ENCODE measurements at regions not wholly inside any gene's neighbourhood (a gene's known extent, or its start where the extent isn't known, plus 50 kb on each side); places are given as distances from the start of the nearest gene placed in this dataset.

- Histone ChIP-seq H3K27ac (no peak overlapping the region), H3K4me3 (no peak overlapping the region)
- no peak for DNase-seq (ENCODE audit: low spot score)
- no peak for TF ChIP-seq CTCF (IDR thresholded peaks at IDR 0.05)
These were observed 125.0 kb upstream of the ARHGAP28 start for GRCh38 chr18:6604573-6604941.

- Histone ChIP-seq H3K27ac (no peak overlapping the region), H3K4me3 (no peak overlapping the region)
- DNase-seq (ENCODE audit: low spot score) = no peak
- TF ChIP-seq CTCF (IDR thresholded peaks at IDR 0.05) = no peak
These were observed 124.2 kb upstream of the ARHGAP28 start for GRCh38 chr18:6605115-6605869.

- Histone ChIP-seq H3K4me3 (no peak overlapping the region), H3K27ac (no peak overlapping the region)
- DNase-seq (ENCODE audit: low spot score) = no peak
- TF ChIP-seq CTCF (IDR thresholded peaks at IDR 0.05) = no peak
These were observed 123.0 kb upstream of the ARHGAP28 start for GRCh38 chr18:6606411-6607085.

- H3K4me3 ChIP-seq = no peak overlapping the region
- no peak overlapping the region for H3K27ac ChIP-seq
- no peak for TF ChIP-seq CTCF (IDR thresholded peaks at IDR 0.05)
- no peak for DNase-seq (ENCODE audit: low spot score)
These were observed 122.2 kb upstream of the ARHGAP28 start for GRCh38 chr18:6607343-6607742.

- DNase-seq (ENCODE audit: low spot score) = no peak
- H3K4me3 ChIP-seq = no peak overlapping the region
- no peak for TF ChIP-seq CTCF (IDR thresholded peaks at IDR 0.05)
- H3K27ac ChIP-seq = no peak overlapping the region
These were observed 119.8 kb upstream of the ARHGAP28 start for GRCh38 chr18:6609666-6610264.

GRCh38 chr18:6610466-6610865, 119.0 kb upstream of the ARHGAP28 start:
- Histone ChIP-seq H3K4me3 (no peak overlapping the region), H3K27ac (no peak overlapping the region)
- no peak for DNase-seq (ENCODE audit: low spot score)
- no peak for TF ChIP-seq CTCF (IDR thresholded peaks at IDR 0.05)
